H1 (cell line): ENCODE measurements at regions not wholly inside any gene's neighbourhood (a gene's known extent, or its start where the extent isn't known, plus 50 kb on each side); places are given as distances from the start of the nearest gene placed in this dataset.
A peak's percentile ranks its signal among the peaks of the same experiment; 100 is the strongest.

ENCODE experiments used
- CTCF ChIA-PET: fragments of 300-600 bp; sonication (Branson Sonifier 250); formaldehyde crosslinking; loops from one replicate; lab custom pipeline; 2021; ENCODE audit not compliant: partially characterized antibody; lab: Charles Lee
- POLR2A ChIA-PET: fragments of 300-600 bp; sonication (Branson Sonifier 250); formaldehyde crosslinking; loops from one replicate; lab custom pipeline; 2021; ENCODE audit warnings: inconsistent platforms; ENCODE audit not compliant: partially characterized antibody; lab: Charles Lee
- DNase-seq, 2 experiments: peaks; one replicate each; pipeline versions ENCODE4 v3.0.0 to v3.0.0-alpha.2; 2010 to 2022; ENCODE audit warnings: low spot score in 2 of 2, low read depth in 1 of 2, mixed read lengths in 1 of 2
- FAIRE-seq: peaks from 2 replicates; lab custom pipeline; 2011; peaks lifted over from hg19 to GRCh38; lab: Jason Lieb, UNC
- H2AFZ ChIP-seq: 2 replicates; pipeline ENCODE4 v1.8.1; 2012; ENCODE audit warnings: low read length, inconsistent platforms
- H2AK5ac ChIP-seq: 2 replicates; pipeline ENCODE4 v1.6.1; 2013; ENCODE audit warnings: low read depth, low read length
- H2BK120ac ChIP-seq: replicated peaks from 2 replicates; pipeline ENCODE3; 2013; ENCODE audit warnings: low read depth, low read length, inconsistent platforms
- H2BK12ac ChIP-seq: 2 replicates; pipeline ENCODE4 v1.6.1; 2013; ENCODE audit warnings: low read depth, low read length
- H2BK15ac ChIP-seq: 2 replicates; pipeline ENCODE4 v1.6.1; 2013; ENCODE audit warnings: low read length
- H2BK20ac ChIP-seq: 2 replicates; pipeline ENCODE4 v1.6.1; 2013; ENCODE audit warnings: low read length
- H2BK5ac ChIP-seq: 2 replicates; pipeline ENCODE4 v1.6.1; 2013; ENCODE audit warnings: low read depth, low read length
- H3K14ac ChIP-seq: 2 replicates; pipeline ENCODE4 v1.6.1; 2013; ENCODE audit warnings: inconsistent platforms; ENCODE audit not compliant: insufficient read length
- H3K18ac ChIP-seq: 2 replicates; pipeline ENCODE4 v1.6.1; 2013; ENCODE audit warnings: low read length; ENCODE audit errors: extremely low read depth
- H3K23ac ChIP-seq: 2 replicates; pipeline ENCODE4 v1.6.1; 2013; ENCODE audit warnings: inconsistent platforms; ENCODE audit not compliant: insufficient read length
- H3K23me2 ChIP-seq: 2 replicates; pipeline ENCODE4 v1.6.1; 2013; ENCODE audit warnings: low read depth, low read length
- H3K27ac ChIP-seq: 2 replicates; pipeline ENCODE4 v1.6.1; 2011; ENCODE audit warnings: low read depth, low read length, inconsistent platforms
- H3K27me3 ChIP-seq, 4 experiments: replicated peaks in 1 of 4; 1 replicate in 1 of 4; 2 replicates in 3 of 4; pipeline versions ENCODE4 v1.6.1 to v1.8.1; 2011 to 2013; ENCODE audit warnings: low read length in 3 of 4, mild to moderate bottlenecking in 3 of 4, inconsistent platforms in 2 of 4, mixed read lengths in 2 of 4, moderate library complexity in 1 of 4; ENCODE audit not compliant: control insufficient read depth in 3 of 4, insufficient read depth in 3 of 4; ENCODE audit errors: extremely low read depth in 1 of 4
- H3K36me3 ChIP-seq, 4 experiments: 2 replicates each; pipeline versions ENCODE4 v1.6.1 to v1.8.1; 2011 to 2013; ENCODE audit warnings: mild to moderate bottlenecking in 4 of 4, low read length in 3 of 4, moderate library complexity in 2 of 4, control low read depth in 1 of 4, inconsistent platforms in 1 of 4; ENCODE audit not compliant: insufficient read depth in 4 of 4, control insufficient read depth in 2 of 4
- H3K4ac ChIP-seq: replicated peaks from 2 replicates; pipeline ENCODE3; 2013; ENCODE audit warnings: low read length, low read depth, mixed read lengths, inconsistent platforms; ENCODE audit not compliant: insufficient read length
- H3K4me1 ChIP-seq, 4 experiments: replicated peaks in 1 of 4; 1 replicate in 1 of 4; 2 replicates in 3 of 4; pipeline versions ENCODE4 v1.6.1 to v1.8.1; 2011 to 2013; ENCODE audit warnings: low read length in 3 of 4, inconsistent platforms in 2 of 4, mixed read lengths in 1 of 4; ENCODE audit not compliant: insufficient read depth in 4 of 4, control insufficient read depth in 3 of 4
- H3K4me2 ChIP-seq, 2 experiments: 2 replicates each; pipeline versions ENCODE4 v1.6.1 to v1.8.1; 2011 to 2013; ENCODE audit warnings: low read depth in 2 of 2, low read length in 2 of 2, control low read depth in 1 of 2, inconsistent platforms in 1 of 2, mild to moderate bottlenecking in 1 of 2; ENCODE audit not compliant: insufficient read depth in 1 of 2
- H3K4me3 ChIP-seq, 4 experiments: fragments of 200-600, 300-600 bp in 1 of 4; sonication (generic), shearing (Covaris generic), sonication (Bioruptor Twin) in 1 of 4; 2 replicates each; pipeline versions ENCODE4 v1.5.1 to v1.8.1; 2011 to 2016; ENCODE audit warnings: low read length in 4 of 4, low read depth in 3 of 4, control low read depth in 2 of 4, inconsistent platforms in 2 of 4, mild to moderate bottlenecking in 2 of 4, mixed read lengths in 1 of 4, moderate library complexity in 1 of 4; ENCODE audit not compliant: insufficient read depth in 2 of 4; ENCODE audit errors: extremely low read depth in 1 of 4
- H3K56ac ChIP-seq: replicated peaks from 2 replicates; pipeline ENCODE3; 2013; ENCODE audit warnings: low read depth, mild to moderate bottlenecking, mixed read lengths, low read length, inconsistent platforms; ENCODE audit not compliant: insufficient read length
- H3K79me1 ChIP-seq: 2 replicates; pipeline ENCODE4 v1.6.1; 2013; ENCODE audit warnings: low read depth, low read length, control low read depth
- H3K79me2 ChIP-seq, 2 experiments: 2 replicates each; pipeline versions ENCODE4 v1.6.1 to v1.8.1; 2012 to 2013; ENCODE audit warnings: low read length in 2 of 2, mild to moderate bottlenecking in 2 of 2, inconsistent platforms in 1 of 2; ENCODE audit not compliant: insufficient read depth in 2 of 2, control insufficient read depth in 1 of 2
- H3K9ac ChIP-seq, 4 experiments: replicated peaks in 1 of 4; 1 replicate in 1 of 4; 2 replicates in 3 of 4; pipeline versions ENCODE4 v1.6.1 to v1.8.1; 2011 to 2013; ENCODE audit warnings: low read depth in 3 of 4, low read length in 3 of 4, control low read depth in 2 of 4, mild to moderate bottlenecking in 2 of 4, moderate library complexity in 2 of 4, inconsistent platforms in 1 of 4; ENCODE audit errors: extremely low read depth in 1 of 4
- H3K9me3 ChIP-seq, 2 experiments: 2 replicates each; pipeline versions ENCODE4 v1.6.1 to v1.8.1; 2012 to 2013; ENCODE audit warnings: mild to moderate bottlenecking in 2 of 2, moderate library complexity in 2 of 2, control low read depth in 1 of 2, inconsistent platforms in 1 of 2, low read depth in 1 of 2, low read length in 1 of 2, mixed read lengths in 1 of 2; ENCODE audit not compliant: insufficient read depth in 2 of 2
- H4K20me1 ChIP-seq, 2 experiments: replicated peaks in 1 of 2; 2 replicates each; pipeline versions ENCODE3 to v1.8.1; 2011 to 2013; ENCODE audit warnings: inconsistent platforms in 2 of 2, low read length in 2 of 2, mild to moderate bottlenecking in 1 of 2; ENCODE audit not compliant: insufficient read depth in 2 of 2, control insufficient read depth in 1 of 2
- H4K5ac ChIP-seq: 2 replicates; pipeline ENCODE4 v1.6.1; 2013; ENCODE audit warnings: low read length, low read depth, mixed read lengths, inconsistent platforms; ENCODE audit not compliant: insufficient read length
- H4K8ac ChIP-seq: 2 replicates; pipeline ENCODE4 v1.8.0; 2013; ENCODE audit warnings: mild to moderate bottlenecking, moderate library complexity, low read length, inconsistent platforms; ENCODE audit not compliant: insufficient read depth; ENCODE audit errors: extremely low read depth
- H4K91ac ChIP-seq: replicated peaks from 2 replicates; pipeline ENCODE3; 2013; ENCODE audit warnings: low read length, mixed read lengths, inconsistent platforms; ENCODE audit not compliant: insufficient read length
- BRCA1 ChIP-seq: IDR thresholded peaks from 2 replicates; pipeline ENCODE4 v1.6.1; 2012; ENCODE audit warnings: low read depth, low read length, improper control_type of control experiment
- CBX5 ChIP-seq: fragments of 300-800, 300-1000 bp; sonication (generic); IDR thresholded peaks from 2 replicates; pipeline ENCODE4 v1.7.1; 2016; ENCODE audit warnings: antibody characterized with exemption, low read length, low read depth
- CTBP2 ChIP-seq: IDR thresholded peaks from 2 replicates; pipeline ENCODE4 v1.7.0; 2011; ENCODE audit warnings: borderline replicate concordance, mild to moderate bottlenecking, moderate library complexity, mixed read lengths, low read length; ENCODE audit not compliant: insufficient read depth, insufficient read length
- HDAC6 ChIP-seq: IDR thresholded peaks from one replicate; pipeline ENCODE4 v1.7.1; 2012; ENCODE audit warnings: low read depth, mild to moderate bottlenecking, inconsistent platforms, low read length, moderate library complexity
- POU5F1 ChIP-seq: IDR thresholded peaks from 2 replicates; pipeline ENCODE4 v1.6.1; 2011; ENCODE audit warnings: low read depth, mild to moderate bottlenecking, low read length, moderate library complexity
- RNF2 ChIP-seq: fragments of 200-900, 300-1000 bp; sonication (generic); IDR thresholded peaks from 2 replicates; pipeline ENCODE4 v1.7.1; 2016; ENCODE audit warnings: borderline replicate concordance, low read depth, mild to moderate bottlenecking, antibody characterized with exemption, low read length; ENCODE audit not compliant: poor library complexity, severe bottlenecking; ENCODE audit errors: missing control alignments
- RXRA ChIP-seq: IDR thresholded peaks from 2 replicates; pipeline ENCODE4 v1.6.1; 2011; ENCODE audit warnings: low read depth, mild to moderate bottlenecking, low read length, moderate library complexity; ENCODE audit not compliant: insufficient read depth
- SAP30 ChIP-seq: fragments of 300-600 bp; sonication (generic); IDR thresholded peaks from 2 replicates; pipeline ENCODE4 v1.7.1; 2012; ENCODE audit warnings: low read length, moderate library complexity, mild to moderate bottlenecking, inconsistent platforms; ENCODE audit not compliant: insufficient read depth, insufficient replicate concordance
- SIN3A ChIP-seq, 2 experiments: IDR thresholded peaks in 1 of 2; conservative IDR thresholded peaks in 1 of 2; 2 replicates each; pipeline ENCODE4 v1.6.1; 2011 to 2012; ENCODE audit warnings: low read length in 2 of 2, improper control_type of control experiment in 1 of 2, low read depth in 1 of 2, mild to moderate bottlenecking in 1 of 2
- SP1 ChIP-seq: IDR thresholded peaks from 2 replicates; pipeline ENCODE4 v1.6.1; 2011; ENCODE audit warnings: low read depth, low read length
- TEAD4 ChIP-seq: IDR thresholded peaks from 2 replicates; pipeline ENCODE4 v1.6.1; 2012; ENCODE audit warnings: low read depth, low read length, inconsistent platforms, mixed read lengths
- WGBS, 2 experiments: shearing (Covaris generic) in 1 of 2; methylation state at CpG; one replicate each; pipeline versions ENCODE4 v1.1.6 to v1.1.7; 2013 to 2015; ENCODE audit warnings: low lambda C conversion rate in 2 of 2, mixed read lengths in 2 of 2, inconsistent platforms in 1 of 2, low coverage in 1 of 2, missing lambda C conversion rate in 1 of 2; ENCODE audit not compliant: insufficient replicate concordance in 2 of 2, insufficient coverage in 1 of 2, insufficient read length in 1 of 2; ENCODE audit errors: extremely low coverage in 1 of 2, missing lambda C conversion rate in 1 of 2; 5-methylcytosine and 5-hydroxymethylcytosine counted together

- no peak for DNase-seq
- H4K8ac ChIP-seq, result no peak overlapping the region
- no peak overlapping the region for H2AK5ac ChIP-seq
- no peaks in the 10 kb centered on the region for H3K79me2 ChIP-seq
- H3K14ac ChIP-seq, result no peak overlapping the region
- no peak overlapping the region for H2BK5ac ChIP-seq
- no peak overlapping the region for H4K5ac ChIP-seq
- POLR2A ChIA-PET, result interaction anchor here (1.1 to 6.5 kb wide), 2 partner anchors 10 to 24 kb away, joined by 3 to 44 read pairs; a partner anchor contains a TSS
- no peak overlapping the region for H3K4ac ChIP-seq
- 95% methylated on average over 8 of the region's 8 CpGs; no CpG with 5 or more reads in 1 of the 2 experiments for WGBS, 2 experiments
- no peak overlapping the region for H2BK12ac ChIP-seq
- TF ChIP-seq RNF2 (no peak), BRCA1 (no peak), CTBP2 (no peak), SIN3A (conservative IDR thresholded peaks at IDR 0.05 in 1 of 2, IDR thresholded peaks at IDR 0.05 in 1 of 2; ENCODE audit: low read depth in 1 of 2, low read length in 2 of 2) (no peak), HDAC6 (no peak), TEAD4 (no peak), CBX5 (no peak), POU5F1 (no peak), SP1 (no peak), SAP30 (no peak), RXRA (no peak)
- H4K20me1 ChIP-seq, result no peaks in the 10 kb centered on the region
- no peak overlapping the region for H2BK20ac ChIP-seq
- H3K18ac ChIP-seq, result no peak overlapping the region
- no peak overlapping the region for H4K91ac ChIP-seq
- no peak overlapping the region for H3K4me3 ChIP-seq
- peaks cover 0 to 1% (median 0%) of the 10 kb centered on the region in 4 experiments; a peak in 1 of 7 replicates for H3K27me3 ChIP-seq
- CTCF ChIA-PET, result interaction anchor here (1.0 to 1.2 kb wide), 2 partner anchors 10 to 36 kb away, joined by 3 read pairs; no protein-coding TSS in a partner anchor
- no peaks in the 10 kb centered on the region for H3K79me1 ChIP-seq
- no peaks in the 10 kb centered on the region for H3K9me3 ChIP-seq
- H3K36me3 ChIP-seq, result no peaks in the 10 kb centered on the region
- no peak for FAIRE-seq
- no peak overlapping the region for H3K27ac ChIP-seq
- no peak overlapping the region for H3K23ac ChIP-seq
- H3K56ac ChIP-seq, result no peak overlapping the region
- H2BK120ac ChIP-seq, result no peak overlapping the region
- H3K9ac ChIP-seq, result no peak overlapping the region
- H2AFZ ChIP-seq, result peak overlapping the region; percentile 12; the same call in 1 of the 2 replicates
- H3K4me1 ChIP-seq, result peaks cover 0 to 4% (median 0%) of the 10 kb centered on the region in 4 experiments; a peak in 1 of 7 replicates
- no peak overlapping the region for H3K4me2 ChIP-seq
- no peak overlapping the region for H2BK15ac ChIP-seq
- peaks cover 4% of the 10 kb centered on the region; the same call in 1 of the 2 replicates for H3K23me2 ChIP-seq
Measured at GRCh38 chr6:26294302-26294701, 70.7 kb upstream of the BTN3A2 start.
